ENCODE measurements at regions not wholly inside any gene's neighbourhood (a gene's known extent, or its start where the extent isn't known, plus 50 kb on each side); places are given as distances from the start of the nearest gene placed in this dataset.
A peak's percentile ranks its signal among the peaks of the same experiment; 100 is the strongest.

DNA sequence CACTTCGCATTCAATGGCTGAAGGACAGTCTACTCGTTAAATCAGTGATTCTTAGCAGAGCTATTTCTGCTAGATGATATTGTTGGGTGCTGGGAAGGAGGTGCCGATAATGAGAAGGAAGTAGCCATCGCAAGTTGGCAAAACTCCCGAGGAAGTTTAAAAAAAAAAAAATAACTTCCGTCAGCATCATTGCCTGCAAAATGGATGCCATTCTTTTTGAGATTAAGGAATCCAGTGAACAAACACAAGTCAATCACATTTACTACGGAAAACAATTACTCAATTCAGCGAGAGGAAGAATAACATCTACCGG is 74.4 kb upstream of the SFMBT2 start (continued):
- TF ChIP-seq, protein P1, sequence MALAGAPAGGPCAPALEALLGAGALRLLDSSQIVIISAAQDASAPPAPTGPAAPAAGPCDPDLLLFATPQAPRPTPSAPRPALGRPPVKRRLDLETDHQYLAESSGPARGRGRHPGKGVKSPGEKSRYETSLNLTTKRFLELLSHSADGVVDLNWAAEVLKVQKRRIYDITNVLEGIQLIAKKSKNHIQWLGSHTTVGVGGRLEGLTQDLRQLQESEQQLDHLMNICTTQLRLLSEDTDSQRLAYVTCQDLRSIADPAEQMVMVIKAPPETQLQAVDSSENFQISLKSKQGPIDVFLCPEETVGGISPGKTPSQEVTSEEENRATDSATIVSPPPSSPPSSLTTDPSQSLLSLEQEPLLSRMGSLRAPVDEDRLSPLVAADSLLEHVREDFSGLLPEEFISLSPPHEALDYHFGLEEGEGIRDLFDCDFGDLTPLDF (CRISPR knock-in tag; IDR thresholded peaks at IDR 0.05) = no peak
- TF ChIP-seq ZNF416 (CRISPR knock-in tag; IDR thresholded peaks at IDR 0.05) (no peak), ZBTB21 (CRISPR knock-in tag; IDR thresholded peaks at IDR 0.05; ENCODE audit: borderline replicate concordance) (no peak)
- TF ChIP-seq, protein P2, sequence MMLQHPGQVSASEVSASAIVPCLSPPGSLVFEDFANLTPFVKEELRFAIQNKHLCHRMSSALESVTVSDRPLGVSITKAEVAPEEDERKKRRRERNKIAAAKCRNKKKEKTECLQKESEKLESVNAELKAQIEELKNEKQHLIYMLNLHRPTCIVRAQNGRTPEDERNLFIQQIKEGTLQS (CRISPR knock-in tag; conservative IDR thresholded peaks at IDR 0.05) = no peak

DNA sequence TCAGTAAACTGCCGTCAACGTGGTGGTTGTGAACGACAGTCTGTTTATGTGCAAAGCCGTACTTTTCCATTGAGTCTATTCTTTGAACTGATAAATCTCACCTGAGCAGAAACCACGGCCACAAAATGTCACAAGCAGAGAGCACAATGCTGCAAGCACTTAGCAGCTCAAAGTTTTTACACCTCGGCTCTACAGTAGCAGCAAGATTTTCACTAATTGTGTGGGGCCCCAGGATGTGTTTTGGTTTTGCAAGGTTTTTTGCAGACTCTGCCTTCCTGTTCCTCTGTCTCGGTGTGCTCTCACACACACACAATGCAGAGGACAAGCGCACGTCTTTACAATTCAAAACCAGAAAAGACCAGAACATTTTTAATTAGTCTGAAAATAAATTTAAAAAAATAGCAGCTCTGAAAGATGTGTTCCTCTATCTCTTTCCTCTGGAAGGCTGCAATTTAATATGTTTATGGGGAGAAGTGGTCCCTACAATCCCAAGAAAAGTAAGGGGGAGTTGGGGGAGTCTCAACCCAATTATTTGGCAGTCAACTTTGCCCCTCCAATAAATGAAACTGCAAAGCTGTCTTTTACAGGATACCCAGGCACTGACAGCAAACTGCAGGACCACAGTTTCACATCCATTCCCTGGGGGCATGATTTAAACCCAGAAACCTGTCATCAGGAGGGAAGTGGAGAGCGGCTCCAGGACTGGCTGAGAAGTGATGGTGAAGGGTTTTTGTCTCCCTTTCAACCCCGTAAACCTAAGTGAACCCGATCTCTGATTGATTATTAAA is 73.8 kb upstream of the SFMBT2 start:
- Mint-ChIP-seq H3K4me1 (peaks cover 45% of the 10 kb centered on the region), H3K4me3 (no peak overlapping the region), H3K9me3 (no peaks in the 10 kb centered on the region), H3K27ac (no peak overlapping the region), H3K27me3 (ENCODE audit: low read depth) (no peaks in the 10 kb centered on the region), H3K36me3 (no peaks in the 10 kb centered on the region)
- POLR2A ChIA-PET = no interaction called here
- ATAC-seq (peak; percentile 55), DNase-seq (ENCODE audit: low spot score) (no peak)
- CTCF ChIA-PET = interaction anchor here (1.2 kb wide), 1 partner anchor 10 kb away, joined by 3 read pairs; no protein-coding TSS in a partner anchor
- TF ChIP-seq, protein P3, sequence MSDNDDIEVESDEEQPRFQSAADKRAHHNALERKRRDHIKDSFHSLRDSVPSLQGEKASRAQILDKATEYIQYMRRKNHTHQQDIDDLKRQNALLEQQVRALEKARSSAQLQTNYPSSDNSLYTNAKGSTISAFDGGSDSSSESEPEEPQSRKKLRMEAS (CRISPR knock-in tag; IDR thresholded peaks at IDR 0.05) = no peak
- TF ChIP-seq, protein P4, sequence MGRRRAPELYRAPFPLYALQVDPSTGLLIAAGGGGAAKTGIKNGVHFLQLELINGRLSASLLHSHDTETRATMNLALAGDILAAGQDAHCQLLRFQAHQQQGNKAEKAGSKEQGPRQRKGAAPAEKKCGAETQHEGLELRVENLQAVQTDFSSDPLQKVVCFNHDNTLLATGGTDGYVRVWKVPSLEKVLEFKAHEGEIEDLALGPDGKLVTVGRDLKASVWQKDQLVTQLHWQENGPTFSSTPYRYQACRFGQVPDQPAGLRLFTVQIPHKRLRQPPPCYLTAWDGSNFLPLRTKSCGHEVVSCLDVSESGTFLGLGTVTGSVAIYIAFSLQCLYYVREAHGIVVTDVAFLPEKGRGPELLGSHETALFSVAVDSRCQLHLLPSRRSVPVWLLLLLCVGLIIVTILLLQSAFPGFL (CRISPR knock-in tag; IDR thresholded peaks at IDR 0.05; ENCODE audit: borderline replicate concordance) = no peak
- no peak for TF ChIP-seq KAT7 (CRISPR knock-in tag; IDR thresholded peaks at IDR 0.05; ENCODE audit: borderline replicate concordance)
- TF ChIP-seq, protein P5, sequence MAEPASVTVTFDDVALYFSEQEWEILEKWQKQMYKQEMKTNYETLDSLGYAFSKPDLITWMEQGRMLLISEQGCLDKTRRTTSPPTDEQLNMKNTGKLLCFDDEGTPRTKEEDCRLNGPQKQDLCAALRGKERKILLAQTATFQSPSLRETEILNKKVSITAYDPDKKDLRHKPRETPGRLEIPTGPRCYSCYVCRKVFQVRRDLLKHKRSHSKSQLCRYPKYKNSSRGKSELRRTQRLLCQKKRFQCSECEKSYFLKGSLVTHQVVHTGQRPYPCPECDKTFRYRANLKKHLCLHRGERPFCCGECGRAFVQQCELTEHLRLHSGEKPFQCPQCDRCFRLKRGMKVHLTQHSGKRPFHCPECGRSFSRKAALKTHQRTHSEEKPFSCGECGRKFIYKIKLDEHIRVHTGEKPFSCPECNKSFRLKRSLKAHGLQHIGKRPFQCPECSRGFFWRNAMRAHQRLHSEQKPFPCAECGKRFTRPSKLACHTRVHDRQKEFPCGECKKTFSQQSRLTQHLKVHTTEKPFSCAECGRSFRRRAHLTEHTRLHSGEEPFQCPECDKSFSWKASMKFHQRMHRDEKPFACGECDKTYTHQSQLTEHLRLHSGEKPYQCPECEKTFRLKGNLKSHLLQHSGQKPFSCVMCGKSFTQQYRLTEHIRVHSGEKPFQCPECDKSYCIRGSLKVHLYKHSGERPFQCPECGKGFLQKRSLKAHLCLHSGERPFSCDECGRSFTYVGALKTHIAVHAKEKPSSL (CRISPR knock-in tag; conservative IDR thresholded peaks at IDR 0.05) = no peak
- TF ChIP-seq, protein P6, sequence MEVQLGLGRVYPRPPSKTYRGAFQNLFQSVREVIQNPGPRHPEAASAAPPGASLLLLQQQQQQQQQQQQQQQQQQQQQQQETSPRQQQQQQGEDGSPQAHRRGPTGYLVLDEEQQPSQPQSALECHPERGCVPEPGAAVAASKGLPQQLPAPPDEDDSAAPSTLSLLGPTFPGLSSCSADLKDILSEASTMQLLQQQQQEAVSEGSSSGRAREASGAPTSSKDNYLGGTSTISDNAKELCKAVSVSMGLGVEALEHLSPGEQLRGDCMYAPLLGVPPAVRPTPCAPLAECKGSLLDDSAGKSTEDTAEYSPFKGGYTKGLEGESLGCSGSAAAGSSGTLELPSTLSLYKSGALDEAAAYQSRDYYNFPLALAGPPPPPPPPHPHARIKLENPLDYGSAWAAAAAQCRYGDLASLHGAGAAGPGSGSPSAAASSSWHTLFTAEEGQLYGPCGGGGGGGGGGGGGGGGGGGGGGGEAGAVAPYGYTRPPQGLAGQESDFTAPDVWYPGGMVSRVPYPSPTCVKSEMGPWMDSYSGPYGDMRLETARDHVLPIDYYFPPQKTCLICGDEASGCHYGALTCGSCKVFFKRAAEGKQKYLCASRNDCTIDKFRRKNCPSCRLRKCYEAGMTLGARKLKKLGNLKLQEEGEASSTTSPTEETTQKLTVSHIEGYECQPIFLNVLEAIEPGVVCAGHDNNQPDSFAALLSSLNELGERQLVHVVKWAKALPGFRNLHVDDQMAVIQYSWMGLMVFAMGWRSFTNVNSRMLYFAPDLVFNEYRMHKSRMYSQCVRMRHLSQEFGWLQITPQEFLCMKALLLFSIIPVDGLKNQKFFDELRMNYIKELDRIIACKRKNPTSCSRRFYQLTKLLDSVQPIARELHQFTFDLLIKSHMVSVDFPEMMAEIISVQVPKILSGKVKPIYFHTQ (CRISPR knock-in tag; IDR thresholded peaks at IDR 0.05) = no peak
- no peak for TF ChIP-seq ZNF219 (CRISPR knock-in tag; IDR thresholded peaks at IDR 0.05; ENCODE audit: borderline replicate concordance)
- TF ChIP-seq MXD4 (CRISPR knock-in tag; IDR thresholded peaks at IDR 0.05; ENCODE audit: borderline replicate concordance) = no peak
- TF ChIP-seq, protein P7, sequence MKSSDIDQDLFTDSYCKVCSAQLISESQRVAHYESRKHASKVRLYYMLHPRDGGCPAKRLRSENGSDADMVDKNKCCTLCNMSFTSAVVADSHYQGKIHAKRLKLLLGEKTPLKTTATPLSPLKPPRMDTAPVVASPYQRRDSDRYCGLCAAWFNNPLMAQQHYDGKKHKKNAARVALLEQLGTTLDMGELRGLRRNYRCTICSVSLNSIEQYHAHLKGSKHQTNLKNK (CRISPR knock-in tag; IDR thresholded peaks at IDR 0.05) = no peak
- no peak for TF ChIP-seq FOXK1 (CRISPR knock-in tag; IDR thresholded peaks at IDR 0.05)

DNA sequence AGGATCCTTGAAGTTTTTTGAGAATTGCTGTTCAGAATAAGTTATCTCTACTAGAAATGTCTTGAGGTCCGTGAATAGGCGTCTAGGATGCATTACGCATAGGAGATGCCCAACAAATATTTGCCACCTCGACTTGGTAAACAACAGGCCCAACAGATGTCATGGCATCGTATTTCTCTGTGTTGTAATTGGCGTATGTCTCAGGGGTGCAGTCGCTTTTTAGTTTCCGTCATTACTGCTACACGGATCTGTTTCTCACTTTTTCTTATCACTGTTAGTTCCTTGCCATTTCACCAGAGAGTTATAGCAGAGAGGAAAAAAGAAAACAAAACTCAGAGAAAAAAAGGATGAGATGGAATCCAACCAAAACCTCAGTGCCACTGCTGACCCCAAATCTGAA is 73.0 kb upstream of the SFMBT2 start:
- no peak for ATAC-seq
- ChIA-PET POLR2A (no interaction called here), CTCF (interaction anchor here (1.2 kb wide), 1 partner anchor 11 kb away, joined by 3 read pairs; no protein-coding TSS in a partner anchor)
- DNase-seq (ENCODE audit: low spot score) = no peak
- Mint-ChIP-seq H3K27ac (no peak overlapping the region), H3K4me3 (no peak overlapping the region), H3K4me1 (peaks cover 40% of the 10 kb centered on the region), H3K36me3 (no peaks in the 10 kb centered on the region), H3K9me3 (no peaks in the 10 kb centered on the region), H3K27me3 (ENCODE audit: low read depth) (no peaks in the 10 kb centered on the region)
- no peak for TF ChIP-seq ZNF416 (CRISPR knock-in tag; IDR thresholded peaks at IDR 0.05)
- TF ChIP-seq ZNF423 (CRISPR knock-in tag; IDR thresholded peaks at IDR 0.05) = no peak
- TF ChIP-seq SOX15 (CRISPR knock-in tag; IDR thresholded peaks at IDR 0.05) = no peak
- TF ChIP-seq ZBTB21 (CRISPR knock-in tag; IDR thresholded peaks at IDR 0.05; ENCODE audit: borderline replicate concordance) = no peak
